NCI-H82 (cell line): ENCODE measurements at regions not wholly inside any gene's neighbourhood (a gene's known extent, or its start where the extent isn't known, plus 50 kb on each side); places are given as distances from the start of the nearest gene placed in this dataset.
"Not testable (repeated sequence)": the region's sequence is repeated elsewhere in the genome, so short reads cannot be mapped to it uniquely, and the experiment has no call there.

ENCODE experiments used
- DNase-seq: peaks from one replicate; lab custom pipeline; 2025; lab: John Stamatoyannopoulos, UW

- DNase-seq = no peak
Measured at GRCh38 chr10:37733822-37734221, 123.6 kb downstream of the ZNF248 start.

GRCh38 chr10:37732685-37733084 lies 124.7 kb downstream of the ZNF248 start:
- DNase-seq = no peak

GRCh38 chr10:37728830-37729229 lies 128.6 kb downstream of the ZNF248 start:
- DNase-seq = no peak

- no peak for DNase-seq
Measured at GRCh38 chr10:37727491-37728352, 129.7 kb downstream of the ZNF248 start.

- no peak for DNase-seq
Measured at GRCh38 chr10:37721100-37721499, 136.3 kb downstream of the ZNF248 start.

- not testable (repeated sequence) for DNase-seq
Measured at GRCh38 chr10:37718060-37718459, 139.3 kb downstream of the ZNF248 start.

- DNase-seq = no peak
Measured at GRCh38 chr10:37713642-37714041, 143.8 kb downstream of the ZNF248 start.

GRCh38 chr10:37713132-37713501 lies 144.3 kb downstream of the ZNF248 start:
- DNase-seq = no peak

GRCh38 chr10:37712489-37713131 lies 144.8 kb downstream of the ZNF248 start:
- no peak for DNase-seq

- DNase-seq = no peak
Measured at GRCh38 chr10:37711617-37712488, 145.6 kb downstream of the ZNF248 start.

- DNase-seq = no peak
Measured at GRCh38 chr10:37710831-37711616, 146.4 kb downstream of the ZNF248 start.

- no peak for DNase-seq
Measured at GRCh38 chr10:37707829-37708578, 149.4 kb downstream of the ZNF248 start.

- DNase-seq = no peak
Measured at GRCh38 chr10:37704566-37704965, 152.8 kb downstream of the ZNF248 start.

- no peak for DNase-seq
Measured at GRCh38 chr10:37703833-37704382, 153.5 kb downstream of the ZNF248 start.

- DNase-seq = no peak
Measured at GRCh38 chr10:37703114-37703513, 154.3 kb downstream of the ZNF248 start.

- DNase-seq = no peak
Measured at GRCh38 chr10:37701781-37702493, 155.5 kb downstream of the ZNF248 start.

GRCh38 chr10:37700886-37701780 lies 156.3 kb downstream of the ZNF248 start:
- DNase-seq = no peak

- no peak for DNase-seq
Measured at GRCh38 chr10:37687581-37687980, 169.8 kb downstream of the ZNF248 start.
